ENCODE measurements at regions not wholly inside any gene's neighbourhood (a gene's known extent, or its start where the extent isn't known, plus 50 kb on each side); places are given as distances from the start of the nearest gene placed in this dataset.
"Not testable (repeated sequence)": the region's sequence is repeated elsewhere in the genome, so short reads cannot be mapped to it uniquely, and the experiment has no call there.

GRCh38 chr21:9755611-9756010, 765.8 kb upstream of the TPTE start:
- intact Hi-C loops (cut with DNase I) = no loop called here
- Histone ChIP-seq H3K36me3 (no peaks in the 10 kb centered on the region), H3K4me1 (no peaks in the 10 kb centered on the region), H3K4me3 (no peak overlapping the region), H3K9me3 (no peaks in the 10 kb centered on the region), H3K27ac (no peak overlapping the region), H3K27me3 (no peaks in the 10 kb centered on the region)
- no peak for ATAC-seq
- no peak for DNase-seq
- no peak for TF ChIP-seq CTCF (IDR thresholded peaks at IDR 0.05)
- TF ChIP-seq POLR2A (IDR thresholded peaks at IDR 0.05) = no peak
- WGBS (ENCODE audit: insufficient coverage, low coverage, low lambda C conversion rate, missing lambda C conversion rate) = 40% methylated on average over 7 of the region's 7 CpGs

- H3K27me3 ChIP-seq = no peaks in the 10 kb centered on the region
- H3K4me3 ChIP-seq = no peak overlapping the region
- ATAC-seq (no peak), DNase-seq (no peak)
- no peaks in the 10 kb centered on the region for H3K4me1 ChIP-seq
- H3K27ac ChIP-seq = no peak overlapping the region
- TF ChIP-seq POLR2A (IDR thresholded peaks at IDR 0.05) (no peak), CTCF (IDR thresholded peaks at IDR 0.05) (no peak)
- no peaks in the 10 kb centered on the region for H3K9me3 ChIP-seq
- H3K36me3 ChIP-seq = no peaks in the 10 kb centered on the region
- 47% methylated on average over 9 of the region's 9 CpGs for WGBS (ENCODE audit: insufficient coverage, low coverage, low lambda C conversion rate, missing lambda C conversion rate)
- intact Hi-C loops (cut with DNase I) = no loop called here
These were observed 764.7 kb upstream of the TPTE start for GRCh38 chr21:9756677-9757076.

GRCh38 chr21:9757118-9757517, 764.3 kb upstream of the TPTE start:
- intact Hi-C loops (cut with DNase I); H3K27me3 ChIP-seq; H3K36me3 ChIP-seq; H3K9me3 ChIP-seq; DNase-seq; H3K4me3 ChIP-seq; H3K27ac ChIP-seq; H3K4me1 ChIP-seq: not testable (repeated sequence)
- peak in 1 of 4 donors; percentile 8 for ATAC-seq
- 28% methylated on average over 5 of the region's 9 CpGs for WGBS (ENCODE audit: insufficient coverage, low coverage, low lambda C conversion rate, missing lambda C conversion rate)

- 56% methylated on average over 9 of the region's 9 CpGs for WGBS (ENCODE audit: insufficient coverage, low coverage, low lambda C conversion rate, missing lambda C conversion rate)
- H3K4me3 ChIP-seq; ATAC-seq; H3K27me3 ChIP-seq; H3K36me3 ChIP-seq; H3K4me1 ChIP-seq; H3K9me3 ChIP-seq; DNase-seq; intact Hi-C loops (cut with DNase I); H3K27ac ChIP-seq: not testable (repeated sequence)
These were observed 763.8 kb upstream of the TPTE start for GRCh38 chr21:9757572-9757971.

- Histone ChIP-seq H3K9me3 (no peaks in the 10 kb centered on the region), H3K4me1 (no peaks in the 10 kb centered on the region), H3K27ac (no peak overlapping the region), H3K4me3 (no peak overlapping the region), H3K27me3 (no peaks in the 10 kb centered on the region), H3K36me3 (no peaks in the 10 kb centered on the region)
- DNase-seq (no peak), ATAC-seq (no peak)
- WGBS (ENCODE audit: insufficient coverage, low coverage, low lambda C conversion rate, missing lambda C conversion rate) = 35% methylated on average over 6 of the region's 6 CpGs
- TF ChIP-seq POLR2A (IDR thresholded peaks at IDR 0.05) (no peak), CTCF (IDR thresholded peaks at IDR 0.05) (no peak)
- intact Hi-C loops (cut with DNase I) = no loop called here
These were observed 763.2 kb upstream of the TPTE start for GRCh38 chr21:9758141-9758540.

GRCh38 chr21:9758888-9759287, 762.5 kb upstream of the TPTE start:
- 37% methylated on average over 6 of the region's 6 CpGs for WGBS (ENCODE audit: insufficient coverage, low coverage, low lambda C conversion rate, missing lambda C conversion rate)
- Histone ChIP-seq H3K4me1 (no peaks in the 10 kb centered on the region), H3K4me3 (no peak overlapping the region), H3K27ac (no peak overlapping the region), H3K27me3 (peaks cover 0 to 2% of the 10 kb centered on the region in 2 donors), H3K9me3 (no peaks in the 10 kb centered on the region), H3K36me3 (no peaks in the 10 kb centered on the region)
- no peak for DNase-seq
- no peak for TF ChIP-seq POLR2A (IDR thresholded peaks at IDR 0.05)
- TF ChIP-seq CTCF (IDR thresholded peaks at IDR 0.05) = no peak
- intact Hi-C loops (cut with DNase I) = no loop called here
- ATAC-seq = peak in 2 of 4 donors; percentile 26 to 38
